Loucy (cell line): ENCODE measurements at regions not wholly inside any gene's neighbourhood (a gene's known extent, or its start where the extent isn't known, plus 50 kb on each side); places are given as distances from the start of the nearest gene placed in this dataset.

Experiments used
- H2AFZ ChIP-seq: fragments of 200-600 bp; sonication (generic); 2 replicates; pipeline ENCODE4 v1.6.0; 2016; ENCODE audit warnings: antibody characterized with exemption, mild to moderate bottlenecking, low read length, moderate library complexity
- H3F3A ChIP-seq: fragments of 200-600 bp; 2 replicates; pipeline ENCODE4 v1.6.0; 2016; ENCODE audit warnings: antibody characterized with exemption, low read depth, mild to moderate bottlenecking
- H3K27me3 ChIP-seq: fragments of 200-600 bp; sonication (generic); 2 replicates; pipeline ENCODE4 v1.6.1; 2014; ENCODE audit warnings: low read length, mild to moderate bottlenecking; ENCODE audit not compliant: insufficient read depth, poor library complexity, severe bottlenecking
- H3K36me3 ChIP-seq: fragments of 200-600 bp; sonication (generic); 2 replicates; pipeline ENCODE4 v1.6.1; 2016; ENCODE audit warnings: low read length; ENCODE audit not compliant: insufficient read depth
- H3K4me1 ChIP-seq: fragments of 200-600 bp; sonication (generic); 2 replicates; pipeline ENCODE4 v1.5.1; 2014; ENCODE audit warnings: low read length, mild to moderate bottlenecking; ENCODE audit not compliant: insufficient read depth, poor library complexity, severe bottlenecking
- H3K4me2 ChIP-seq: fragments of 200-600 bp; sonication (generic); 2 replicates; pipeline ENCODE4 v1.6.0; 2014; ENCODE audit warnings: antibody characterized with exemption, low read length, low read depth, mild to moderate bottlenecking; ENCODE audit not compliant: poor library complexity, severe bottlenecking
- H3K4me3 ChIP-seq: fragments of 200-600 bp; sonication (generic); 2 replicates; pipeline ENCODE4 v1.5.1; 2014; ENCODE audit warnings: low read length, mild to moderate bottlenecking, mixed read lengths; ENCODE audit not compliant: poor library complexity, severe bottlenecking
- H3K79me2 ChIP-seq: fragments of 200-600 bp; sonication (generic); 2 replicates; pipeline ENCODE4 v1.6.1; 2014; ENCODE audit warnings: low read length; ENCODE audit not compliant: insufficient read depth
- H3K9ac ChIP-seq: fragments of 200-600 bp; sonication (generic); 2 replicates; pipeline ENCODE4 v1.6.0; 2014; ENCODE audit warnings: mild to moderate bottlenecking, low read depth, low read length, moderate library complexity; ENCODE audit not compliant: poor library complexity, severe bottlenecking
- H3K9me2 ChIP-seq: fragments of 200-600 bp; sonication (generic); replicated peaks from 2 replicates; pipeline ENCODE4 v1.6.1; 2016; ENCODE audit warnings: low read depth, low read length, mixed read lengths
- H3K9me3 ChIP-seq: fragments of 200-600 bp; sonication (generic); 2 replicates; pipeline ENCODE4 v1.6.1; 2014; ENCODE audit warnings: mild to moderate bottlenecking, antibody characterized with exemption, low read length, low read depth; ENCODE audit not compliant: insufficient read depth
- H4K20me1 ChIP-seq: fragments of 200-600 bp; sonication (generic); 2 replicates; pipeline ENCODE4 v1.6.0; 2014; ENCODE audit warnings: antibody characterized with exemption, low read length, mild to moderate bottlenecking; ENCODE audit not compliant: insufficient read depth, poor library complexity, severe bottlenecking
- CTCF ChIP-seq: fragments of 200-600 bp; sonication (generic); conservative IDR thresholded peaks from 2 replicates; pipeline ENCODE4 v1.5.1; 2014; ENCODE audit warnings: mild to moderate bottlenecking, antibody characterized with exemption, low read length
- EZH2phosphoT487 ChIP-seq: fragments of 200-600 bp; IDR thresholded peaks from 2 replicates; pipeline ENCODE4 v1.6.1; 2018; ENCODE audit warnings: antibody characterized with exemption, mild to moderate bottlenecking, moderate library complexity, borderline replicate concordance

GRCh38 chr12:38253778-38254177, 62.8 kb upstream of the ALG10B start:
- Histone ChIP-seq H3K4me3 (no peak overlapping the region), H3K36me3 (no peaks in the 10 kb centered on the region), H3K9me3 (no peaks in the 10 kb centered on the region; the same call in 1 of the 2 replicates), H3K4me1 (no peaks in the 10 kb centered on the region), H2AFZ (no peak overlapping the region), H3K27me3 (no peaks in the 10 kb centered on the region), H3K9ac (no peak overlapping the region), H3F3A (no peaks in the 10 kb centered on the region), H4K20me1 (no peaks in the 10 kb centered on the region), H3K4me2 (no peak overlapping the region), H3K79me2 (no peaks in the 10 kb centered on the region), H3K9me2 (no peaks in the 10 kb centered on the region)
- TF ChIP-seq CTCF (no peak), EZH2phosphoT487 (no peak)

GRCh38 chr12:38258411-38258810, 58.2 kb upstream of the ALG10B start:
- H2AFZ ChIP-seq, result no peak overlapping the region
- no peak overlapping the region for H3K4me2 ChIP-seq
- H3K4me3 ChIP-seq, result no peak overlapping the region
- no peaks in the 10 kb centered on the region for H4K20me1 ChIP-seq
- no peak overlapping the region for H3K9ac ChIP-seq
- no peaks in the 10 kb centered on the region; the same call in 1 of the 2 replicates for H3K9me3 ChIP-seq
- no peaks in the 10 kb centered on the region for H3K9me2 ChIP-seq
- no peak for TF ChIP-seq EZH2phosphoT487
- no peak for TF ChIP-seq CTCF
- no peaks in the 10 kb centered on the region for H3K27me3 ChIP-seq
- no peaks in the 10 kb centered on the region for H3K36me3 ChIP-seq
- H3K4me1 ChIP-seq, result no peaks in the 10 kb centered on the region
- H3F3A ChIP-seq, result no peaks in the 10 kb centered on the region
- no peaks in the 10 kb centered on the region for H3K79me2 ChIP-seq
